Neuronal stem cell (in vitro differentiated cells): ENCODE measurements at regions not wholly inside any gene's neighbourhood (a gene's known extent, or its start where the extent isn't known, plus 50 kb on each side); places are given as distances from the start of the nearest gene placed in this dataset.

Experiments
- DNase-seq: peaks from one replicate; pipeline ENCODE4 v3.0.0-alpha.2; 2013; ENCODE audit warnings: low spot score
- H2AFZ ChIP-seq: one replicate; pipeline ENCODE4 v1.6.1; 2013; ENCODE audit warnings: mild to moderate bottlenecking, low read length, inconsistent platforms
- H2AK5ac ChIP-seq: 2 replicates; pipeline ENCODE4 v1.6.1; 2013; ENCODE audit warnings: low read depth, mild to moderate bottlenecking, inconsistent platforms, low read length, moderate library complexity, mixed read lengths
- H2BK120ac ChIP-seq: 2 replicates; pipeline ENCODE4 v1.6.1; 2013; ENCODE audit warnings: low read depth, mild to moderate bottlenecking, inconsistent platforms, low read length, moderate library complexity, mixed read lengths
- H2BK12ac ChIP-seq: one replicate; pipeline ENCODE4 v1.6.1; 2013; ENCODE audit warnings: low read length, inconsistent platforms
- H2BK15ac ChIP-seq: 2 replicates; pipeline ENCODE4 v1.6.1; 2013; ENCODE audit warnings: mild to moderate bottlenecking, low read length, inconsistent platforms, mixed read lengths
- H2BK5ac ChIP-seq: one replicate; pipeline ENCODE4 v1.6.1; 2013; ENCODE audit warnings: inconsistent platforms, mild to moderate bottlenecking, low read length, moderate library complexity
- H3K14ac ChIP-seq: one replicate; pipeline ENCODE4 v1.6.1; 2013; ENCODE audit warnings: low read length, inconsistent platforms
- H3K18ac ChIP-seq: 2 replicates; pipeline ENCODE4 v1.6.1; 2013; ENCODE audit warnings: low read length, inconsistent platforms
- H3K23ac ChIP-seq: 2 replicates; pipeline ENCODE4 v1.6.1; 2013; ENCODE audit warnings: low read depth, mild to moderate bottlenecking, mixed read lengths, low read length, inconsistent platforms; ENCODE audit not compliant: poor library complexity
- H3K27ac ChIP-seq: replicated peaks from 3 replicates; pipeline ENCODE4 v1.5.1; 2013; ENCODE audit warnings: low read length, inconsistent platforms
- H3K27me3 ChIP-seq, 3 experiments: 2 replicates each; pipeline ENCODE4 v1.6.1; 2013; ENCODE audit warnings: low read length in 3 of 3, mild to moderate bottlenecking in 2 of 3, inconsistent platforms in 1 of 3, low read depth in 1 of 3, mixed read lengths in 1 of 3, moderate library complexity in 1 of 3; ENCODE audit not compliant: control insufficient read depth in 3 of 3, insufficient read depth in 3 of 3
- H3K36me3 ChIP-seq, 2 donors: replicated peaks in 1 of 2; 2 replicates each; pipeline ENCODE4 v1.6.1; 2013; ENCODE audit warnings: low read length in 2 of 2; ENCODE audit not compliant: control insufficient read depth in 2 of 2, insufficient read depth in 2 of 2
- H3K4ac ChIP-seq: 2 replicates; pipeline ENCODE4 v1.6.1; 2013; ENCODE audit warnings: inconsistent platforms, mild to moderate bottlenecking, low read length, moderate library complexity
- H3K4me1 ChIP-seq, 2 donors: 1 replicate in 1 of 2; 2 replicates in 1 of 2; pipeline ENCODE4 v1.6.1; 2013; ENCODE audit warnings: low read length in 2 of 2, low read depth in 1 of 2; ENCODE audit not compliant: control insufficient read depth in 2 of 2, insufficient read depth in 1 of 2
- H3K4me2 ChIP-seq: one replicate; pipeline ENCODE4 v1.6.1; 2013; ENCODE audit warnings: mild to moderate bottlenecking, low read length, inconsistent platforms; ENCODE audit not compliant: insufficient read depth, poor library complexity, severe bottlenecking
- H3K4me3 ChIP-seq, 2 donors: 2 replicates each; pipeline ENCODE4 v1.5.1; 2013; ENCODE audit warnings: low read length in 2 of 2, mild to moderate bottlenecking in 2 of 2, inconsistent platforms in 1 of 2, moderate library complexity in 1 of 2
- H3K79me1 ChIP-seq: one replicate; pipeline ENCODE4 v1.6.1; 2013; ENCODE audit warnings: low read depth, mild to moderate bottlenecking, inconsistent platforms, low read length, moderate library complexity
- H3K9ac ChIP-seq: one replicate; pipeline ENCODE4 v1.6.1; 2013; ENCODE audit warnings: mild to moderate bottlenecking, low read depth, low read length, inconsistent platforms; ENCODE audit not compliant: poor library complexity
- H3K9me3 ChIP-seq, 2 donors: replicated peaks in 1 of 2; 2 replicates each; pipeline versions ENCODE3 to v1.6.1; 2013; ENCODE audit warnings: low read length in 2 of 2, mild to moderate bottlenecking in 2 of 2, inconsistent platforms in 1 of 2, low read depth in 1 of 2, mixed read lengths in 1 of 2, moderate library complexity in 1 of 2; ENCODE audit not compliant: control insufficient read depth in 2 of 2, insufficient read depth in 1 of 2
- H4K8ac ChIP-seq: one replicate; pipeline ENCODE4 v1.6.1; 2013; ENCODE audit warnings: low read depth, mild to moderate bottlenecking, inconsistent platforms, low read length, moderate library complexity
- H4K91ac ChIP-seq: one replicate; pipeline ENCODE4 v1.6.1; 2013; ENCODE audit warnings: low read length, low read depth, mild to moderate bottlenecking, inconsistent platforms; ENCODE audit not compliant: poor library complexity
- WGBS, 2 donors: extraction: QIAGEN DNeasy Blood & Tissue Kit; methylation state at CpG; one replicate each; pipeline ENCODE4 v1.1.7; 2013; ENCODE audit warnings: missing lambda C conversion rate in 2 of 2, mixed read lengths in 1 of 2; ENCODE audit not compliant: insufficient read length in 2 of 2, insufficient replicate concordance in 1 of 2; ENCODE audit errors: extremely low coverage in 2 of 2; 5-methylcytosine and 5-hydroxymethylcytosine counted together

- Histone ChIP-seq H3K4ac (no peak overlapping the region), H2BK120ac (no peak overlapping the region), H4K8ac (no peak overlapping the region), H3K27ac (no peak overlapping the region), H3K18ac (peak overlapping the region; percentile 59), H4K91ac (peak overlapping the region; percentile 25), H2AFZ (no peak overlapping the region), H3K9me3 (no peaks in the 10 kb centered on the region), H3K9ac (peak overlapping the region; percentile 44), H3K14ac (peak overlapping the region; percentile 97), H3K4me3 (peak overlapping the region in 1 of 2 donors; percentile 31), H3K79me1 (no peaks in the 10 kb centered on the region), H2BK15ac (peak overlapping the region; percentile 93), H2BK12ac (peak overlapping the region; percentile 70), H2AK5ac (peak overlapping the region; percentile 45), H3K23ac (peak overlapping the region; percentile 89), H3K4me1 (no peaks in the 10 kb centered on the region), H3K27me3 (peaks cover 0 to 7% (median 0%) of the 10 kb centered on the region in 3 experiments), H3K36me3 (no peaks in the 10 kb centered on the region), H2BK5ac (peak overlapping the region; percentile 72), H3K4me2 (no peak overlapping the region)
- no peak for DNase-seq
- no CpG with 5 or more reads among the region's 30 CpGs for WGBS, 2 donors
Measured at GRCh38 chr4:3683744-3684421, 82.3 kb upstream of the ADRA2C start.

- WGBS, 2 donors: no CpG with 5 or more reads among the region's 28 CpGs
- no peak for DNase-seq
- H3K9me3 ChIP-seq: no peaks in the 10 kb centered on the region
- no peaks in the 10 kb centered on the region for H3K4me1 ChIP-seq
- H4K91ac ChIP-seq: no peak overlapping the region
- no peak overlapping the region for H3K27ac ChIP-seq
- H2BK12ac ChIP-seq: no peak overlapping the region
- H3K14ac ChIP-seq: peak overlapping the region; percentile 87
- H4K8ac ChIP-seq: no peak overlapping the region
- peaks cover 0 to 7% (median 0%) of the 10 kb centered on the region in 3 experiments for H3K27me3 ChIP-seq
- H2BK5ac ChIP-seq: peak overlapping the region; percentile 72
- H3K9ac ChIP-seq: no peak overlapping the region
- H3K4me3 ChIP-seq: no peak overlapping the region
- H3K18ac ChIP-seq: peak overlapping the region; percentile 59
- no peaks in the 10 kb centered on the region for H3K79me1 ChIP-seq
- peak overlapping the region; percentile 93 for H2BK15ac ChIP-seq
- H2BK120ac ChIP-seq: no peak overlapping the region
- H3K36me3 ChIP-seq: no peaks in the 10 kb centered on the region
- H2AFZ ChIP-seq: no peak overlapping the region
- H3K4me2 ChIP-seq: no peak overlapping the region
- peak overlapping the region; percentile 89 for H3K23ac ChIP-seq
- H3K4ac ChIP-seq: no peak overlapping the region
- H2AK5ac ChIP-seq: peak overlapping the region; percentile 45
Measured at GRCh38 chr4:3683077-3683743, 83.0 kb upstream of the ADRA2C start.

- no CpG with 5 or more reads among the region's 19 CpGs for WGBS, 2 donors
- H3K79me1 ChIP-seq: no peaks in the 10 kb centered on the region
Measured at GRCh38 chr4:3682236-3683076, 83.7 kb upstream of the ADRA2C start.

More at GRCh38 chr4:3682236-3683076, 83.7 kb upstream of the ADRA2C start:
- no peak for DNase-seq
- H3K4ac ChIP-seq: no peak overlapping the region
- H3K36me3 ChIP-seq: no peaks in the 10 kb centered on the region
- peak overlapping the region; percentile 20 for H2BK15ac ChIP-seq
- H3K9me3 ChIP-seq: no peaks in the 10 kb centered on the region
- no peak overlapping the region for H3K4me2 ChIP-seq
- peak overlapping the region; percentile 18 for H2BK5ac ChIP-seq
- no peak overlapping the region for H3K14ac ChIP-seq
- H3K9ac ChIP-seq: no peak overlapping the region
- no peak overlapping the region for H2BK120ac ChIP-seq
- peaks cover 0 to 2% of the 10 kb centered on the region in 2 donors for H3K4me1 ChIP-seq
- no peak overlapping the region for H3K23ac ChIP-seq
- no peak overlapping the region for H2AFZ ChIP-seq
- no peak overlapping the region for H4K91ac ChIP-seq
- no peak overlapping the region for H2BK12ac ChIP-seq
- H4K8ac ChIP-seq: no peak overlapping the region
- H3K27me3 ChIP-seq: peaks cover 0 to 7% (median 0%) of the 10 kb centered on the region in 3 experiments
- H3K18ac ChIP-seq: peak overlapping the region; percentile 40
- H3K27ac ChIP-seq: no peak overlapping the region
- no peak overlapping the region for H3K4me3 ChIP-seq
- no peak overlapping the region for H2AK5ac ChIP-seq
